ENCODE measurements at regions not wholly inside any gene's neighbourhood (a gene's known extent, or its start where the extent isn't known, plus 50 kb on each side); places are given as distances from the start of the nearest gene placed in this dataset.

DNA sequence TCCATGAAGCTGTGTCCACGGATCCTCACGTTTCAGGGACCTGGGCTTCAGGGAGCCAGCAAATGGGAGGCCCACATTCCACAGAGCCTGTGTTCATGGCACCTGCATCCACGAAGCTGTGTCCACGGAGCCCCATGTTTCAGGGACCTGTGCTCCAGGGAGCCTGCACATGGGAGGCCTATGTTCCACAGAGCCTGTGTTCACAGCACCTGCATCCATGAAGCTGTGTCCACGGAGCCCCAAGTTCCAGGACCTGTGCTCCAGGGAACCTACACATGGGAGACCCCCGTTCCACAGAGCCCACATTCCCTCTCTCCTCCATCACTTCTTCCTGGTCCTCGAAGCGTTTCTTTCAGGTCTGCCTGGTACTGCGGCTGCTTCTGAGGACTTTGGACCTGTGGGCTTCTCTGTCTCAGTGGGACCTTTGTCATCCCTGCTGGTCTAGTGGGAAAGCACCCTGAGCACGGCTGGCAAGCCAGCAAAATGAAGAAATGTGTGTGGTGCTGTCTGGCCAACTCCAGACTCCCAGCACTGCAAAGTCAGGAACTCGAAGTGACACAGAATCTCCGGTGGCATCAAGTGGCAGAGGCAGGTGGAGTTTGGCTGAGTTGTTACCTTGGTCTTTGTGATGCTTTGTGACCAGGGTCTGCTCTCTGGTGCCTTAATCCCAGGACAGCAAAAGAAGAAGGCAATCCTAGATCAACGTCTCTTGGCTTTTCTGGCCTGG, 245.9 kb downstream of the DLL1 start:
- Histone ChIP-seq H3K9me3 (ENCODE audit: low read depth, low read length) (no peaks in the 10 kb centered on the region), H3K4me3 (ENCODE audit: insufficient read depth, low read length) (no peak overlapping the region), H2AFZ (ENCODE audit: low read length) (no peak overlapping the region), H3K27me3 (ENCODE audit: insufficient read depth, low read length) (no peaks in the 10 kb centered on the region), H3K4me1 (ENCODE audit: insufficient read depth, low read length) (no peaks in the 10 kb centered on the region), H3K27ac (ENCODE audit: low read depth, low read length) (no peak overlapping the region), H3K4me2 (ENCODE audit: insufficient read depth, low read length) (no peak overlapping the region), H4K20me1 (ENCODE audit: insufficient read depth, low read length) (no peaks in the 10 kb centered on the region), H3K79me2 (ENCODE audit: insufficient read depth, low read length) (no peaks in the 10 kb centered on the region), H3K36me3 (ENCODE audit: insufficient read depth, low read length) (no peaks in the 10 kb centered on the region)
- DNase-seq (ENCODE audit: insufficient read length, low spot score, missing footprints) = no peak
- TF ChIP-seq, protein P1, sequence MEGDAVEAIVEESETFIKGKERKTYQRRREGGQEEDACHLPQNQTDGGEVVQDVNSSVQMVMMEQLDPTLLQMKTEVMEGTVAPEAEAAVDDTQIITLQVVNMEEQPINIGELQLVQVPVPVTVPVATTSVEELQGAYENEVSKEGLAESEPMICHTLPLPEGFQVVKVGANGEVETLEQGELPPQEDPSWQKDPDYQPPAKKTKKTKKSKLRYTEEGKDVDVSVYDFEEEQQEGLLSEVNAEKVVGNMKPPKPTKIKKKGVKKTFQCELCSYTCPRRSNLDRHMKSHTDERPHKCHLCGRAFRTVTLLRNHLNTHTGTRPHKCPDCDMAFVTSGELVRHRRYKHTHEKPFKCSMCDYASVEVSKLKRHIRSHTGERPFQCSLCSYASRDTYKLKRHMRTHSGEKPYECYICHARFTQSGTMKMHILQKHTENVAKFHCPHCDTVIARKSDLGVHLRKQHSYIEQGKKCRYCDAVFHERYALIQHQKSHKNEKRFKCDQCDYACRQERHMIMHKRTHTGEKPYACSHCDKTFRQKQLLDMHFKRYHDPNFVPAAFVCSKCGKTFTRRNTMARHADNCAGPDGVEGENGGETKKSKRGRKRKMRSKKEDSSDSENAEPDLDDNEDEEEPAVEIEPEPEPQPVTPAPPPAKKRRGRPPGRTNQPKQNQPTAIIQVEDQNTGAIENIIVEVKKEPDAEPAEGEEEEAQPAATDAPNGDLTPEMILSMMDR (IDR thresholded peaks at IDR 0.05; ENCODE audit: extremely low read depth, low read depth, low read length) = no peak

DNA sequence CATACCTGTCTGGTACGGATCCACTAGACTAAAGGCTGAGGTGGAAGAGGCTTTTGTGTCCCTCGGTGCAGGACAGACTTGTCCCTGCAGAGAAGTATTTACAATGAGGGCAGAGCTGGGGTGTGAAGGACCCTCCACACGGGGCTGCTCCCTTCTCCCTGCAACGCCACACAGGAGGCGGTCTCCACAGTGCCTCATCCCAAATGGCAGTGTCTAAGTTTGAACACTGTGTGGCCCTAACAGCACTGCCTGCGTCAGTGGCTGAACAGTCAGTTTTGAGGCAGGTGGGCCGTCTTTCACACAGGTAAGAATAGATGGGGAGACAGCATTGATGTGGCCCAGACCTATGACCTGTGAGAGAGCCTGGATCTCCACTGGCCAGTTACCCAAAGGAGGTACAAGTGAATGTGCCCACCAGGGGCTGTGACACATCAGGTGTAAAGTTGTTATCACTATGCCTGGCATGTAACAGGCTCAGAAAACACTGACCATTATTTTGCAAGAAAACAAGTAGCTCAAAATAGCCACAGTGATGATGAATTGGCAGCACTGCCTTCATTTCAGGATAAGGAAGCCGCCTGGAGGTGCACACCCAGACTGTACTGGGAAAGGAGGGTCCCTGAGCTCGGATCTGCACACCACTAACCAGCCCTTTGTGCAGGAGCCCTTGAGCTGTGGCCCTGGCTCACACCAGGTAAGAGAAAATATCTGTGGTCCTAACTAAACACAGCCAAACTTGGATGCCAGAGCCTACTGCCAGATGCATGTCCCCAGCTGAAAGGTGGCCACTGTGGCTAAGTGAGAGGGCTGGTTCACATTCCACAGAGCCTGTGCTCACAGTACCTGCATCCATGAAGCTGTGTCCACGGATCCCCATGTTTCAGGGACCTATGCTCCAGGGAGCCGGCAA, 246.7 kb downstream of the DLL1 start:
- Histone ChIP-seq H3K4me3 (ENCODE audit: insufficient read depth, low read length) (no peak overlapping the region), H3K4me1 (ENCODE audit: insufficient read depth, low read length) (no peaks in the 10 kb centered on the region), H4K20me1 (ENCODE audit: insufficient read depth, low read length) (no peaks in the 10 kb centered on the region), H3K4me2 (ENCODE audit: insufficient read depth, low read length) (no peak overlapping the region), H3K36me3 (ENCODE audit: insufficient read depth, low read length) (no peaks in the 10 kb centered on the region), H3K79me2 (ENCODE audit: insufficient read depth, low read length) (no peaks in the 10 kb centered on the region), H3K27me3 (ENCODE audit: insufficient read depth, low read length) (no peaks in the 10 kb centered on the region), H2AFZ (ENCODE audit: low read length) (no peak overlapping the region), H3K27ac (ENCODE audit: low read depth, low read length) (no peak overlapping the region), H3K9me3 (ENCODE audit: low read depth, low read length) (no peaks in the 10 kb centered on the region)
- DNase-seq (ENCODE audit: insufficient read length, low spot score, missing footprints) = no peak
- TF ChIP-seq, protein P1 (IDR thresholded peaks at IDR 0.05; ENCODE audit: extremely low read depth, low read depth, low read length) = no peak

DNA sequence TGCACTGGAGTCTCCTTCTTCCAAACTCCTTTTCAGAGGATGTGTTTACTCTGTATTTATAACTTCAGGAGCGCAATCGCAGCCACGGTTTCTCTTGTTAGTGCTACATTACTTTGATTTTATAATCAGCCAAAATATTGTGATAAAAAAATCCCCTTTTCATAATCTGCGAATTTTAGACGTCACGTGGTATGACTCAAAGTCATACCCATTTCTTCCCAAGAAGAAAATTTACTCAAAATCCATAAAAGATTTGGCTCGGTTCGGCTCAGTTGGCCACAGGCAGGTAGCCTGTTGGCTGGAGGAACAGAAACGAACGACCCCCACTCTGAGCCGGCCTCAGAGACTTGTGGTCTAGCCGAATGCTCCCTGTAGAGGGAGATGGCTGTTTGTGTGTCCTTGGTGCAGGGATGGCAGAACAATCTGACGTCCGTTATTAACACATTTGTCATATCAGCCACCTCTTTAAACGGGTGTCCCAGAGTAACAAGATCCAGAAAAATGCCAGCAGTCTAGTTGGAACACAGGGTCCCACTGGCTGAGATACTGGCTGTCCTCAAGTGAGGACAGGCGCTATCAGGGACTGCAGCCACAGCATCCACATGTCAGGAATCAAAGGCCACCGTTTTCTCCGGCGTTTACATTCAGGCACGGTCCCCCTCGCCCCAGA, 247.6 kb downstream of the DLL1 start:
- TF ChIP-seq, protein P1 (IDR thresholded peaks at IDR 0.05; ENCODE audit: extremely low read depth, low read depth, low read length) = no peak
- H3K79me2 ChIP-seq (ENCODE audit: insufficient read depth, low read length) = no peaks in the 10 kb centered on the region

More for the DNA sequence above, 247.6 kb downstream of the DLL1 start:
- peak; percentile 89 for DNase-seq (ENCODE audit: insufficient read length, low spot score, missing footprints)
- H3K4me2 ChIP-seq (ENCODE audit: insufficient read depth, low read length) = no peak overlapping the region
- no peak overlapping the region for H2AFZ ChIP-seq (ENCODE audit: low read length)
- no peaks in the 10 kb centered on the region for H3K36me3 ChIP-seq (ENCODE audit: insufficient read depth, low read length)
- no peaks in the 10 kb centered on the region for H3K4me1 ChIP-seq (ENCODE audit: insufficient read depth, low read length)
- H3K4me3 ChIP-seq (ENCODE audit: insufficient read depth, low read length) = no peak overlapping the region
- H4K20me1 ChIP-seq (ENCODE audit: insufficient read depth, low read length) = no peaks in the 10 kb centered on the region
- H3K9me3 ChIP-seq (ENCODE audit: low read depth, low read length) = no peaks in the 10 kb centered on the region
- no peak overlapping the region for H3K27ac ChIP-seq (ENCODE audit: low read depth, low read length)
- H3K27me3 ChIP-seq (ENCODE audit: insufficient read depth, low read length) = no peaks in the 10 kb centered on the region

Data from osteoblast (primary cell).